ENCODE measurements at regions not wholly inside any gene's neighbourhood (a gene's known extent, or its start where the extent isn't known, plus 50 kb on each side); places are given as distances from the start of the nearest gene placed in this dataset.

GRCh38 chr16:80305410-80305809 is 235.4 kb upstream of the DYNLRB2 start:
- TF ChIP-seq CTCF (IDR thresholded peaks at IDR 0.05) (no peak), POLR2A (IDR thresholded peaks at IDR 0.05) (no peak)
